ENCODE measurements at regions not wholly inside any gene's neighbourhood (a gene's known extent, or its start where the extent isn't known, plus 50 kb on each side); places are given as distances from the start of the nearest gene placed in this dataset.

DNA sequence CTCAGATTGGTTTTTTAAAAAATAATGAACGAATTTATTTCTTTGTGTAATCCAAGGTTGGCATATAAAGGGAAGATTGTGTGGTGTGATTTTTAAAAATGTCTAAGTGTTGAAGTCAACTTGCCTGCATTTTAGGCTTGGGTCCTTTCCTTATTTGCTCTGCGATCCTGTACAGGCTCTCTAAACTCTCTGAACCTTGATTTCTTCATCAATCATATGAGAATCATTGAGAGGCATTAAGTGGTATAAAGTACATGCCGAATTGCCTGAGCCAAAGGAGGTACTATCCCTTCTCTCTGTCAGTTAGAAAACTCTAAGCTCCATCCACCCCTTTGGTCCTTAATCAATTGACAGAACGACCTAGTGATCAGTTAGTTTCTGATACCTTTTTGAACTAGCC lies 440.4 kb upstream of the MEX3C start:
- TF ChIP-seq, protein P1, sequence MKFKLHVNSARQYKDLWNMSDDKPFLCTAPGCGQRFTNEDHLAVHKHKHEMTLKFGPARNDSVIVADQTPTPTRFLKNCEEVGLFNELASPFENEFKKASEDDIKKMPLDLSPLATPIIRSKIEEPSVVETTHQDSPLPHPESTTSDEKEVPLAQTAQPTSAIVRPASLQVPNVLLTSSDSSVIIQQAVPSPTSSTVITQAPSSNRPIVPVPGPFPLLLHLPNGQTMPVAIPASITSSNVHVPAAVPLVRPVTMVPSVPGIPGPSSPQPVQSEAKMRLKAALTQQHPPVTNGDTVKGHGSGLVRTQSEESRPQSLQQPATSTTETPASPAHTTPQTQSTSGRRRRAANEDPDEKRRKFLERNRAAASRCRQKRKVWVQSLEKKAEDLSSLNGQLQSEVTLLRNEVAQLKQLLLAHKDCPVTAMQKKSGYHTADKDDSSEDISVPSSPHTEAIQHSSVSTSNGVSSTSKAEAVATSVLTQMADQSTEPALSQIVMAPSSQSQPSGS (IDR thresholded peaks at IDR 0.05; ENCODE audit: low read length): no peak
- TF ChIP-seq, protein P2, sequence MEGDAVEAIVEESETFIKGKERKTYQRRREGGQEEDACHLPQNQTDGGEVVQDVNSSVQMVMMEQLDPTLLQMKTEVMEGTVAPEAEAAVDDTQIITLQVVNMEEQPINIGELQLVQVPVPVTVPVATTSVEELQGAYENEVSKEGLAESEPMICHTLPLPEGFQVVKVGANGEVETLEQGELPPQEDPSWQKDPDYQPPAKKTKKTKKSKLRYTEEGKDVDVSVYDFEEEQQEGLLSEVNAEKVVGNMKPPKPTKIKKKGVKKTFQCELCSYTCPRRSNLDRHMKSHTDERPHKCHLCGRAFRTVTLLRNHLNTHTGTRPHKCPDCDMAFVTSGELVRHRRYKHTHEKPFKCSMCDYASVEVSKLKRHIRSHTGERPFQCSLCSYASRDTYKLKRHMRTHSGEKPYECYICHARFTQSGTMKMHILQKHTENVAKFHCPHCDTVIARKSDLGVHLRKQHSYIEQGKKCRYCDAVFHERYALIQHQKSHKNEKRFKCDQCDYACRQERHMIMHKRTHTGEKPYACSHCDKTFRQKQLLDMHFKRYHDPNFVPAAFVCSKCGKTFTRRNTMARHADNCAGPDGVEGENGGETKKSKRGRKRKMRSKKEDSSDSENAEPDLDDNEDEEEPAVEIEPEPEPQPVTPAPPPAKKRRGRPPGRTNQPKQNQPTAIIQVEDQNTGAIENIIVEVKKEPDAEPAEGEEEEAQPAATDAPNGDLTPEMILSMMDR (IDR thresholded peaks at IDR 0.05; ENCODE audit: control extremely low read depth in 1 of 3, insufficient read depth in 1 of 3, low read depth in 1 of 3, low read length in 3 of 3): no peak
- TF ChIP-seq EZH2 (IDR thresholded peaks at IDR 0.05; ENCODE audit: low read depth, low read length, severe bottlenecking): no peak
- no peak for TF ChIP-seq POLR2A (IDR thresholded peaks at IDR 0.05; ENCODE audit: control extremely low read depth in 1 of 2, low read depth in 2 of 2, low read length in 2 of 2)
- TF ChIP-seq SIX5 (IDR thresholded peaks at IDR 0.05; ENCODE audit: low read depth, low read length): no peak
- TF ChIP-seq, protein P3, sequence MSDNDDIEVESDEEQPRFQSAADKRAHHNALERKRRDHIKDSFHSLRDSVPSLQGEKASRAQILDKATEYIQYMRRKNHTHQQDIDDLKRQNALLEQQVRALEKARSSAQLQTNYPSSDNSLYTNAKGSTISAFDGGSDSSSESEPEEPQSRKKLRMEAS (IDR thresholded peaks at IDR 0.05): no peak
- no peak for TF ChIP-seq SUZ12 (IDR thresholded peaks at IDR 0.05; ENCODE audit: low read length)
- TF ChIP-seq POLR2AphosphoS5 (IDR thresholded peaks at IDR 0.05; ENCODE audit: low read depth, low read length): no peak
- no peak for TF ChIP-seq JUND (IDR thresholded peaks at IDR 0.05; ENCODE audit: low read length)
- TF ChIP-seq CEBPB (IDR thresholded peaks at IDR 0.05; ENCODE audit: low read depth, low read length): no peak
